Retinal pigment epithelial cell (primary cell): ENCODE measurements at regions not wholly inside any gene's neighbourhood (a gene's known extent, or its start where the extent isn't known, plus 50 kb on each side); places are given as distances from the start of the nearest gene placed in this dataset.

Experiments
- DNase-seq: peaks from one replicate; pipeline ENCODE4 v3.0.0-alpha.2; 2010; ENCODE audit warnings: low read depth
- H3K4me3 ChIP-seq: 2 replicates; pipeline ENCODE4 v1.5.1; 2011; ENCODE audit warnings: mild to moderate bottlenecking, low read length, control low read depth, moderate library complexity
- CTCF ChIP-seq: conservative IDR thresholded peaks from 2 replicates; pipeline ENCODE4 v1.5.1; 2011; ENCODE audit warnings: low read depth, low read length, control low read depth, inconsistent platforms

GRCh38 chr2:42921147-42921520, 128.8 kb upstream of the HAAO start:
- no peak for TF ChIP-seq CTCF
- no peak overlapping the region for H3K4me3 ChIP-seq
- no peak for DNase-seq

GRCh38 chr2:42920446-42921146, 128.2 kb upstream of the HAAO start:
- no peak for TF ChIP-seq CTCF
- no peak for DNase-seq
- H3K4me3 ChIP-seq = no peak overlapping the region

- no peak overlapping the region for H3K4me3 ChIP-seq
- TF ChIP-seq CTCF = no peak
- DNase-seq = no peak
These were observed 126.4 kb upstream of the HAAO start for GRCh38 chr2:42918671-42919318.

- H3K4me3 ChIP-seq = no peak overlapping the region
- DNase-seq = no peak
- no peak for TF ChIP-seq CTCF
These were observed 125.7 kb upstream of the HAAO start for GRCh38 chr2:42918041-42918440.

GRCh38 chr2:42917425-42917927, 125.1 kb upstream of the HAAO start:
- no peak for DNase-seq
- TF ChIP-seq CTCF = no peak
- H3K4me3 ChIP-seq = no peak overlapping the region

GRCh38 chr2:42916324-42916723, 123.9 kb upstream of the HAAO start:
- DNase-seq = no peak
- TF ChIP-seq CTCF = no peak
- H3K4me3 ChIP-seq = no peak overlapping the region

- no peak overlapping the region for H3K4me3 ChIP-seq
- DNase-seq = no peak
- no peak for TF ChIP-seq CTCF
These were observed 122.5 kb upstream of the HAAO start for GRCh38 chr2:42914860-42915259.
